B cell (primary cell): ENCODE measurements at regions not wholly inside any gene's neighbourhood (a gene's known extent, or its start where the extent isn't known, plus 50 kb on each side); places are given as distances from the start of the nearest gene placed in this dataset.

Experiments used
- ATAC-seq: fragments of 200-7000 bp; cut with Tn5 transposase; one replicate; pipeline ENCODE4 v1.10.0; 2021; ENCODE audit warnings: low read depth, mild to moderate bottlenecking, moderate number of reproducible peaks, moderate library complexity
- CTCF ChIA-PET: fragments of 350-600 bp; sonication (Branson Sonifier 250); formaldehyde crosslinking; loops from one replicate; lab custom pipeline; 2021; ENCODE audit warnings: antibody characterized with exemption, inconsistent platforms; lab: Charles Lee
- POLR2A ChIA-PET: fragments of 350-600 bp; sonication (Branson Sonifier 250); formaldehyde crosslinking; loops from one replicate; lab custom pipeline; 2021; ENCODE audit warnings: antibody characterized with exemption; lab: Charles Lee
- DNase-seq: peaks from one replicate; pipeline ENCODE4 v3.0.0; 2013
- H2AFZ ChIP-seq: 2 replicates; pipeline ENCODE4 v1.6.1; 2012; ENCODE audit warnings: mild to moderate bottlenecking, low read depth, low read length; ENCODE audit not compliant: insufficient read depth, poor library complexity, severe bottlenecking
- H3K27ac ChIP-seq, 2 donors: 1 replicate in 1 of 2; 2 replicates in 1 of 2; pipeline ENCODE4 v1.5.1; 2012 to 2013; ENCODE audit warnings: low read length in 2 of 2, mild to moderate bottlenecking in 2 of 2, moderate library complexity in 1 of 2
- H3K27me3 ChIP-seq, 4 experiments: fragments of 200-600 bp in 1 of 4; sonication (generic) in 1 of 4; replicated peaks in 1 of 4; 1 replicate in 2 of 4; 2 replicates in 2 of 4; pipeline versions ENCODE4 v1.6.1 to v1.7.0; 2013 to 2016; ENCODE audit warnings: low read length in 3 of 4, mild to moderate bottlenecking in 2 of 4, mixed read lengths in 1 of 4, moderate library complexity in 1 of 4; ENCODE audit not compliant: insufficient read depth in 4 of 4, control insufficient read depth in 3 of 4; ENCODE audit errors: control extremely low read depth in 1 of 4
- H3K36me3 ChIP-seq, 2 experiments: replicated peaks in 1 of 2; 1 replicate in 1 of 2; 2 replicates in 1 of 2; pipeline versions ENCODE4 v1.6.1 to v1.7.1; 2013; ENCODE audit warnings: low read length in 1 of 2; ENCODE audit not compliant: insufficient read depth in 2 of 2, control insufficient read depth in 1 of 2; ENCODE audit errors: control extremely low read depth in 1 of 2, extremely low read depth in 1 of 2
- H3K4me1 ChIP-seq, 2 donors: fragments of 200-600 bp in 1 of 2; sonication (generic) in 1 of 2; 1 replicate in 1 of 2; 2 replicates in 1 of 2; pipeline versions ENCODE4 v1.5.1 to v1.6.1; 2013 to 2017; ENCODE audit warnings: low read length in 2 of 2; ENCODE audit not compliant: control insufficient read depth in 2 of 2, insufficient read depth in 2 of 2
- H3K4me2 ChIP-seq: replicated peaks from 2 replicates; pipeline ENCODE3; 2012; ENCODE audit warnings: mild to moderate bottlenecking, low read depth, low read length; ENCODE audit not compliant: poor library complexity, severe bottlenecking
- H3K4me3 ChIP-seq, 5 experiments: fragments of 200-600 bp in 1 of 5; sonication (generic) in 1 of 5; 1 replicate in 3 of 5; 2 replicates in 2 of 5; pipeline versions ENCODE4 v1.5.1 to v1.7.0; 2011 to 2016; ENCODE audit warnings: low read length in 4 of 5, mild to moderate bottlenecking in 4 of 5, low read depth in 2 of 5, control low read depth in 1 of 5, moderate library complexity in 1 of 5; ENCODE audit not compliant: insufficient read depth in 1 of 5; ENCODE audit errors: control extremely low read depth in 1 of 5, extremely low read depth in 1 of 5
- H3K79me2 ChIP-seq: fragments of 200-600 bp; sonication (generic); one replicate; pipeline ENCODE4 v1.6.0; 2016; ENCODE audit warnings: low read length; ENCODE audit not compliant: control insufficient read depth, insufficient read depth
- H3K9ac ChIP-seq: fragments of 200-600 bp; sonication (generic); 2 replicates; pipeline ENCODE4 v1.6.1; 2017; ENCODE audit warnings: mild to moderate bottlenecking, low read length, moderate library complexity
- H3K9me3 ChIP-seq, 3 donors: one replicate each; pipeline versions ENCODE4 v1.6.1 to v1.7.1; 2013; ENCODE audit warnings: low read length in 2 of 3; ENCODE audit not compliant: control insufficient read depth in 2 of 3, insufficient read depth in 1 of 3; ENCODE audit errors: control extremely low read depth in 1 of 3
- H4K20me1 ChIP-seq: 2 replicates; pipeline ENCODE4 v1.6.0; 2012; ENCODE audit warnings: mild to moderate bottlenecking, low read length; ENCODE audit not compliant: insufficient read depth, control insufficient read depth, poor library complexity, severe bottlenecking
- H3K27ac Mint-ChIP-seq: one replicate; pipeline ENCODE4 v1.8.0; 2021; ENCODE audit warnings: mixed read lengths
- H3K27me3 Mint-ChIP-seq: one replicate; pipeline ENCODE4 v1.8.0; 2021; ENCODE audit warnings: mixed read lengths
- H3K4me1 Mint-ChIP-seq: one replicate; pipeline ENCODE4 v1.8.0; 2021; ENCODE audit warnings: mixed read lengths
- H3K4me3 Mint-ChIP-seq: one replicate; pipeline ENCODE4 v1.8.0; 2021; ENCODE audit warnings: mixed read lengths
- H3K9me3 Mint-ChIP-seq: one replicate; pipeline ENCODE4 v1.8.0; 2022; ENCODE audit warnings: mixed read lengths; ENCODE audit not compliant: insufficient read depth
- EZH2 ChIP-seq: IDR thresholded peaks from 2 replicates; pipeline ENCODE4 v1.6.1; 2012; ENCODE audit warnings: borderline replicate concordance, low read depth, mild to moderate bottlenecking, moderate library complexity, low read length; ENCODE audit not compliant: insufficient read depth, poor library complexity, severe bottlenecking
- WGBS: methylation state at CpG from one replicate; pipeline ENCODE4 v1.1.5; 2013; ENCODE audit warnings: missing lambda C conversion rate; ENCODE audit not compliant: insufficient coverage; 5-methylcytosine and 5-hydroxymethylcytosine counted together
- intact Hi-C: fragments of 100-400 bp; cut with micrococcal nuclease; formaldehyde crosslinking; loops from one replicate; pipeline ENCODE4 v1.10.0; 2022
- TF ChIP-seq, protein P1 (sequence below): fragments of 200-600 bp; IDR thresholded peaks from one replicate; pipeline ENCODE4 v1.8.0; 2022; ENCODE audit warnings: antibody characterized with exemption, mild to moderate bottlenecking

GRCh38 chr2:220081171-220081570 lies 453.7 kb downstream of the SLC4A3 start:
- Mint-ChIP-seq H3K4me3 (no peak overlapping the region), H3K27ac (no peak overlapping the region), H3K9me3 (no peaks in the 10 kb centered on the region), H3K4me1 (no peaks in the 10 kb centered on the region), H3K27me3 (no peaks in the 10 kb centered on the region)
- Histone ChIP-seq H3K36me3 (no peaks in the 10 kb centered on the region), H2AFZ (no peak overlapping the region), H3K4me1 (no peaks in the 10 kb centered on the region), H3K4me3 (no peak overlapping the region), H3K9me3 (no peaks in the 10 kb centered on the region), H3K9ac (no peak overlapping the region), H3K79me2 (no peaks in the 10 kb centered on the region), H3K4me2 (no peak overlapping the region), H3K27ac (no peak overlapping the region), H4K20me1 (no peaks in the 10 kb centered on the region), H3K27me3 (no peaks in the 10 kb centered on the region)
- ATAC-seq: no peak
- ChIA-PET CTCF (no interaction called here), POLR2A (no interaction called here)
- intact Hi-C loops: no loop called here
- TF ChIP-seq EZH2: no peak
- TF ChIP-seq, protein P1, sequence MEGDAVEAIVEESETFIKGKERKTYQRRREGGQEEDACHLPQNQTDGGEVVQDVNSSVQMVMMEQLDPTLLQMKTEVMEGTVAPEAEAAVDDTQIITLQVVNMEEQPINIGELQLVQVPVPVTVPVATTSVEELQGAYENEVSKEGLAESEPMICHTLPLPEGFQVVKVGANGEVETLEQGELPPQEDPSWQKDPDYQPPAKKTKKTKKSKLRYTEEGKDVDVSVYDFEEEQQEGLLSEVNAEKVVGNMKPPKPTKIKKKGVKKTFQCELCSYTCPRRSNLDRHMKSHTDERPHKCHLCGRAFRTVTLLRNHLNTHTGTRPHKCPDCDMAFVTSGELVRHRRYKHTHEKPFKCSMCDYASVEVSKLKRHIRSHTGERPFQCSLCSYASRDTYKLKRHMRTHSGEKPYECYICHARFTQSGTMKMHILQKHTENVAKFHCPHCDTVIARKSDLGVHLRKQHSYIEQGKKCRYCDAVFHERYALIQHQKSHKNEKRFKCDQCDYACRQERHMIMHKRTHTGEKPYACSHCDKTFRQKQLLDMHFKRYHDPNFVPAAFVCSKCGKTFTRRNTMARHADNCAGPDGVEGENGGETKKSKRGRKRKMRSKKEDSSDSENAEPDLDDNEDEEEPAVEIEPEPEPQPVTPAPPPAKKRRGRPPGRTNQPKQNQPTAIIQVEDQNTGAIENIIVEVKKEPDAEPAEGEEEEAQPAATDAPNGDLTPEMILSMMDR: no peak
- DNase-seq: no peak
- WGBS: 96% methylated on average over 2 of the region's 4 CpGs

DNA sequence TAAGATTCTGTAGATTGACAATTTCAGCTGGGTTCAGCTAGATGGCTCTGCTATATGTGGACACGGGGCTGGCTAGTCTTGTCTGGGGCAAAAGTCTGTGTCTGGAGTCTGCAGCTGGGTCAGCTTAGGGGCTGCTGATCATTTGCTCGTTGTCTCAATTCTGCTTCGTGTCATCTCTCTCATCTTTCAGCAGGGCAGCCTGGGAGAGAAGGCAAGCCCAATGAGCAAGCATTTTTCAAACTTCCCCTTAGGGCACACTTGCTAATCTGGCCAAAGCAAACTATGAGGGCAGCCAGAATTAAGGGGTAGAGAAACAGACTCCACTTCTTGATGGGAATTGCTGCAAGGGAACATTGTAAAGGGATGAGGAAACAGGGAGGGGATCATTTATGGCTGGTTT lies 462.6 kb downstream of the SLC4A3 start:
- Histone ChIP-seq H3K79me2 (no peaks in the 10 kb centered on the region), H3K27ac (no peak overlapping the region), H3K4me3 (no peak overlapping the region), H3K27me3 (no peaks in the 10 kb centered on the region), H3K4me1 (no peaks in the 10 kb centered on the region), H2AFZ (no peak overlapping the region), H3K9me3 (peaks cover 0 to 3% (median 0%) of the 10 kb centered on the region in 3 donors), H3K36me3 (no peaks in the 10 kb centered on the region), H3K4me2 (no peak overlapping the region), H4K20me1 (no peaks in the 10 kb centered on the region), H3K9ac (no peak overlapping the region)
- Mint-ChIP-seq H3K27me3 (peaks cover 3% of the 10 kb centered on the region), H3K4me3 (no peak overlapping the region), H3K4me1 (no peaks in the 10 kb centered on the region), H3K9me3 (peaks cover 2% of the 10 kb centered on the region), H3K27ac (no peak overlapping the region)
- TF ChIP-seq EZH2: no peak
- TF ChIP-seq, protein P1: no peak
- WGBS: 13% methylated on average over 1 of the region's 3 CpGs
- POLR2A ChIA-PET: no interaction called here
- intact Hi-C loops: no loop called here
- ATAC-seq (no peak), DNase-seq (no peak)
- CTCF ChIA-PET: no interaction called here
